Lower leg skin (tissue), 3 donors: ENCODE measurements at regions not wholly inside any gene's neighbourhood (a gene's known extent, or its start where the extent isn't known, plus 50 kb on each side); places are given as distances from the start of the nearest gene placed in this dataset.

Source experiments
- CTCF ChIP-seq, 3 donors: fragments of 450-650 bp; IDR thresholded peaks; one replicate each; pipeline ENCODE4 v1.5.1; 2016; ENCODE audit warnings: antibody characterized with exemption in 3 of 3, mild to moderate bottlenecking in 3 of 3, moderate library complexity in 2 of 3
- POLR2A ChIP-seq, 2 donors: fragments of 450-650 bp; IDR thresholded peaks; one replicate each; pipeline ENCODE4 v1.6.1; 2016 to 2017; ENCODE audit warnings: antibody characterized with exemption in 2 of 2, mild to moderate bottlenecking in 1 of 2, moderate library complexity in 1 of 2

- no peak for TF ChIP-seq CTCF (IDR thresholded peaks at IDR 0.05)
- TF ChIP-seq POLR2A (IDR thresholded peaks at IDR 0.05), result no peak
Observed at GRCh38 chr1:112169517-112169916, 180.0 kb upstream of the KCND3 start.
